ENCODE measurements at regions not wholly inside any gene's neighbourhood (a gene's known extent, or its start where the extent isn't known, plus 50 kb on each side); places are given as distances from the start of the nearest gene placed in this dataset.

- Mint-ChIP-seq H3K27me3 (ENCODE audit: low read depth) (peaks cover 25% of the 10 kb centered on the region), H3K4me1 (ENCODE audit: low read depth) (no peaks in the 10 kb centered on the region), H3K4me3 (ENCODE audit: low read depth) (no peak overlapping the region), H3K27ac (no peak overlapping the region), H3K36me3 (ENCODE audit: low read depth) (no peaks in the 10 kb centered on the region), H3K9me3 (no peaks in the 10 kb centered on the region)
- intact Hi-C loops (cut with micrococcal nuclease): no loop called here
- no peak for DNase-seq (ENCODE audit: low spot score)
Observed at GRCh38 chr3:23669541-23670255, 136.1 kb upstream of the UBE2E1 start.

GRCh38 chr3:23671851-23672589, 133.7 kb upstream of the UBE2E1 start:
- intact Hi-C loops (cut with micrococcal nuclease): no loop called here
- DNase-seq (ENCODE audit: low spot score): no peak
- Mint-ChIP-seq H3K27me3 (ENCODE audit: low read depth) (peaks cover 25% of the 10 kb centered on the region), H3K27ac (no peak overlapping the region), H3K36me3 (ENCODE audit: low read depth) (no peaks in the 10 kb centered on the region), H3K9me3 (no peaks in the 10 kb centered on the region), H3K4me3 (ENCODE audit: low read depth) (no peak overlapping the region), H3K4me1 (ENCODE audit: low read depth) (no peaks in the 10 kb centered on the region)

- intact Hi-C loops (cut with micrococcal nuclease): no loop called here
- Mint-ChIP-seq H3K9me3 (no peaks in the 10 kb centered on the region), H3K36me3 (ENCODE audit: low read depth) (no peaks in the 10 kb centered on the region), H3K4me1 (ENCODE audit: low read depth) (no peaks in the 10 kb centered on the region), H3K4me3 (ENCODE audit: low read depth) (no peak overlapping the region), H3K27ac (no peak overlapping the region), H3K27me3 (ENCODE audit: low read depth) (peaks cover 25% of the 10 kb centered on the region)
- no peak for DNase-seq (ENCODE audit: low spot score)
Observed at GRCh38 chr3:23672628-23673027, 133.1 kb upstream of the UBE2E1 start.

- Mint-ChIP-seq H3K27me3 (ENCODE audit: low read depth) (peaks cover 24% of the 10 kb centered on the region), H3K4me3 (ENCODE audit: low read depth) (no peak overlapping the region), H3K4me1 (ENCODE audit: low read depth) (no peaks in the 10 kb centered on the region), H3K9me3 (no peaks in the 10 kb centered on the region), H3K27ac (no peak overlapping the region), H3K36me3 (ENCODE audit: low read depth) (no peaks in the 10 kb centered on the region)
- intact Hi-C loops (cut with micrococcal nuclease): no loop called here
- no peak for DNase-seq (ENCODE audit: low spot score)
Observed at GRCh38 chr3:23675010-23675409, 130.7 kb upstream of the UBE2E1 start.

- DNase-seq (ENCODE audit: low spot score): no peak
- Mint-ChIP-seq H3K4me1 (ENCODE audit: low read depth) (no peaks in the 10 kb centered on the region), H3K36me3 (ENCODE audit: low read depth) (no peaks in the 10 kb centered on the region), H3K27ac (no peak overlapping the region), H3K27me3 (ENCODE audit: low read depth) (peaks cover 16% of the 10 kb centered on the region), H3K9me3 (no peaks in the 10 kb centered on the region), H3K4me3 (ENCODE audit: low read depth) (no peak overlapping the region)
- intact Hi-C loops (cut with micrococcal nuclease): no loop called here
Observed at GRCh38 chr3:23676093-23676492, 129.7 kb upstream of the UBE2E1 start.

- Mint-ChIP-seq H3K27ac (no peak overlapping the region), H3K27me3 (ENCODE audit: low read depth) (no peaks in the 10 kb centered on the region), H3K4me1 (ENCODE audit: low read depth) (no peaks in the 10 kb centered on the region), H3K4me3 (ENCODE audit: low read depth) (no peak overlapping the region), H3K9me3 (no peaks in the 10 kb centered on the region), H3K36me3 (ENCODE audit: low read depth) (no peaks in the 10 kb centered on the region)
- no peak for DNase-seq (ENCODE audit: low spot score)
- intact Hi-C loops (cut with micrococcal nuclease): no loop called here
Observed at GRCh38 chr3:23682646-23683045, 123.1 kb upstream of the UBE2E1 start.

GRCh38 chr3:23685541-23686258, 120.1 kb upstream of the UBE2E1 start:
- Mint-ChIP-seq H3K27me3 (ENCODE audit: low read depth) (no peaks in the 10 kb centered on the region), H3K36me3 (ENCODE audit: low read depth) (no peaks in the 10 kb centered on the region), H3K4me1 (ENCODE audit: low read depth) (no peaks in the 10 kb centered on the region), H3K4me3 (ENCODE audit: low read depth) (no peak overlapping the region), H3K9me3 (peaks cover 7% of the 10 kb centered on the region), H3K27ac (no peak overlapping the region)
- intact Hi-C loops (cut with micrococcal nuclease): no loop called here
- DNase-seq (ENCODE audit: low spot score): no peak

- Mint-ChIP-seq H3K4me3 (ENCODE audit: low read depth) (no peak overlapping the region), H3K27me3 (ENCODE audit: low read depth) (no peaks in the 10 kb centered on the region), H3K9me3 (peaks cover 7% of the 10 kb centered on the region), H3K4me1 (ENCODE audit: low read depth) (no peaks in the 10 kb centered on the region), H3K36me3 (ENCODE audit: low read depth) (no peaks in the 10 kb centered on the region), H3K27ac (no peak overlapping the region)
- intact Hi-C loops (cut with micrococcal nuclease): no loop called here
- no peak for DNase-seq (ENCODE audit: low spot score)
Observed at GRCh38 chr3:23686519-23686918, 119.2 kb upstream of the UBE2E1 start.

GRCh38 chr3:23691357-23691895, 114.3 kb upstream of the UBE2E1 start:
- intact Hi-C loops (cut with micrococcal nuclease): no loop called here
- no peak overlapping the region for H3K4me3 Mint-ChIP-seq (ENCODE audit: low read depth)
- H3K27ac Mint-ChIP-seq: no peak overlapping the region
- DNase-seq (ENCODE audit: low spot score): no peak
- H3K27me3 Mint-ChIP-seq (ENCODE audit: low read depth): no peaks in the 10 kb centered on the region
- H3K36me3 Mint-ChIP-seq (ENCODE audit: low read depth): no peaks in the 10 kb centered on the region
- H3K4me1 Mint-ChIP-seq (ENCODE audit: low read depth): no peaks in the 10 kb centered on the region
- peaks cover 7% of the 10 kb centered on the region for H3K9me3 Mint-ChIP-seq

- Mint-ChIP-seq H3K36me3 (ENCODE audit: low read depth) (no peaks in the 10 kb centered on the region), H3K27me3 (ENCODE audit: low read depth) (no peaks in the 10 kb centered on the region), H3K27ac (no peak overlapping the region), H3K4me1 (ENCODE audit: low read depth) (no peaks in the 10 kb centered on the region), H3K9me3 (no peaks in the 10 kb centered on the region), H3K4me3 (ENCODE audit: low read depth) (no peak overlapping the region)
- intact Hi-C loops (cut with micrococcal nuclease): no loop called here
- no peak for DNase-seq (ENCODE audit: low spot score)
Observed at GRCh38 chr3:23696842-23697241, 108.9 kb upstream of the UBE2E1 start.

GRCh38 chr3:23697416-23697815, 108.3 kb upstream of the UBE2E1 start:
- no peak for DNase-seq (ENCODE audit: low spot score)
- H3K27me3 Mint-ChIP-seq (ENCODE audit: low read depth): no peaks in the 10 kb centered on the region
- intact Hi-C loops (cut with micrococcal nuclease): no loop called here
- no peak overlapping the region for H3K27ac Mint-ChIP-seq
- no peak overlapping the region for H3K4me3 Mint-ChIP-seq (ENCODE audit: low read depth)
- no peaks in the 10 kb centered on the region for H3K4me1 Mint-ChIP-seq (ENCODE audit: low read depth)
- H3K36me3 Mint-ChIP-seq (ENCODE audit: low read depth): no peaks in the 10 kb centered on the region
- H3K9me3 Mint-ChIP-seq: no peaks in the 10 kb centered on the region

GRCh38 chr3:23698652-23699313, 107.0 kb upstream of the UBE2E1 start:
- no peak overlapping the region for H3K4me3 Mint-ChIP-seq (ENCODE audit: low read depth)
- DNase-seq (ENCODE audit: low spot score): no peak
- intact Hi-C loops (cut with micrococcal nuclease): no loop called here
- H3K4me1 Mint-ChIP-seq (ENCODE audit: low read depth): no peaks in the 10 kb centered on the region
- H3K9me3 Mint-ChIP-seq: no peaks in the 10 kb centered on the region
- H3K27me3 Mint-ChIP-seq (ENCODE audit: low read depth): peaks cover 2% of the 10 kb centered on the region
- H3K27ac Mint-ChIP-seq: no peak overlapping the region
- H3K36me3 Mint-ChIP-seq (ENCODE audit: low read depth): no peaks in the 10 kb centered on the region

Data from activated T-helper 2 cell treated with anti-CD3 and anti-CD28 coated beads, Interferon-gamma antibody, Interleukin-2, Interleukin-4, amounts not matched to agents 10 μg/mL and 5 μg/mL and 100 μg/mL, durations not matched to agents 14 hours and 24 hours and 36 hours (primary cell).